GM19372 (cell line): ENCODE measurements at regions not wholly inside any gene's neighbourhood (a gene's known extent, or its start where the extent isn't known, plus 50 kb on each side); places are given as distances from the start of the nearest gene placed in this dataset.

Experiments used
- ATAC-seq: cut with Tn5 transposase; IDR thresholded peaks from one replicate; pipeline ENCODE4 v1.9.1; 2021; ENCODE audit warnings: mild to moderate bottlenecking, low read depth, moderate library complexity; ENCODE audit not compliant: unreplicated experiment

GRCh38 chr19:30316000-30316491 lies 56.1 kb upstream of the ZNF536 start:
- no peak for ATAC-seq

DNA sequence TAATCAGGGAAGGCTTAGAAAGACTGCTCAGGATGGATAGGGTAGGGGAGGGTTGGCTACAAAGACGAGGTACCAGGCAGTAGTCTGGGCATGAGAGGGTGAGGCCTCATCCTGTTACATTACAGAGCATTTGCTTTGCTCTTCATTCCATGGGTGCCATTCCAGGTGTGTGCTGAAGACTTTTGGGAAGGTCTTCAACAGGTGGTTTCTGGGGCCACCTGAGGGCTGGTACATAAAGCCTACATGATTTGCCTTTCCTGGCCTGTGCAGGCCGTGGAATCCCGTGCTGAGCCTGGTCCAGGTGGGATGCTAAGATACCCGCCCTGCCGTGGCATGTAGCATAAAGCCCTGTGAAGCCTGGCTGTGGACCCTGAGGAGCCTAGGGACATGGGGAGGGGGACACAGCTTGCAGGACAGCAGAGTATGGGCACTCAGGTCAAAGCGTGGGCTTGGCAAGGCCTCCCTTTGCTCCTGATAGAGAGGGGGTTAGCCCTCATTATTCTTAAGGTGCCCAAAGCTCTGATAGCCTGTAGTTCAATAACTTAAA lies 55.6 kb upstream of the ZNF536 start:
- no peak for ATAC-seq

- no peak for ATAC-seq
These were observed 54.8 kb upstream of the ZNF536 start for GRCh38 chr19:30317403-30317802.

DNA sequence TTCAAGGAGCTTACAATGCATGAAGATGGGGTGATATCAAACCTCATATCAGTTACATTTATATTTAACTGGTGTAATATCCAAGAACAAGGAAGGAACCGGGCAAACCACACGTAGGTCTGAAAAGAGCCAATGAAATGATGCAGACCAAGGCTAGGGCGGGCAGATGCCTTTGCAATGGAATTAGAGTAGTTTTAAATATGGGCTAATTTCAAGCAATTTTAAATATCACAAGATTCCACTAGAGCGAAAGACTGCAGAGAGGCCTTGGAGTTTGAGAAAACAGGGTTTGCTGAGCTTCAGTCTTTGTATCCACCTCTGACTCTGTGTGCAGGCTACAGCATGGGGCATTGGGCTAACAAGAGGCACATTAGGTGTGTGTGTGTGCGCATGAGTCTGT lies 53.9 kb upstream of the ZNF536 start:
- ATAC-seq: no peak

DNA sequence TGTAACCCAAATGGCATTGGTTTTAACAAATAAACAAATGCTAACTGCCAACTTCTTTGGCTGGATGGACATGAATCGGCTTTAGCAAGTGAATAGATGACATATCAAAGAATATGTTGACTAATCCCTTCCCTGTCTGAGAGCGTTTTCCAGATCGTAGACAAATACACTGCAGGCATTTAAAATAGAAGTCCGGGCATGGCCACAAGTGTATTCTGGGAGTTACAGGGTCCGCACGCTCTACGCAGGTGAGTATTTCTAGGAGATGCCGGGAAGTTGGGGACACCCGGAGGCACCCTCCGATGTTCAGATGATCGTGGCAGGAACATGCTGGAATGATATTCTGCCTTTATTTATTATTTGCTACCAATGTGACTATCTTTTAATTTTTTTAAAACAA lies 53.2 kb upstream of the ZNF536 start:
- no peak for ATAC-seq

DNA sequence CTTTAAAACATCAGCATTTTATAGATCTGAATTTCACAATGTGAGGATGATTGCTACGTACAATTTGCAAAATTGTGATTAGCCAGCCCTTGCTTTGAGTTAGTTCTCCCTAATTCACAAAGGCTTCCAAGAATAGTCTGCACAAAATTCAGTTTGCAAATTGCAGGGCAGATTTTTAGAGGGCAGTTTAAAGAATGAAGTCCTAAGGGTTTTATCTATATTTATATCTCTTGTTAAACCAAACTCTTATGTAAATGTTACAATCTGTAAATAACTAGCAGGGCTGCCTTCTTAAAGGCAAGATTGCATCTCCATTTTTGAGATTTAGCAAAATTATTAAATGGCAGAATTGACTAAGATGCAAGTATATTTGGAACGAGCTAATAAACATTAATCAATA lies 52.8 kb upstream of the ZNF536 start:
- ATAC-seq: no peak

GRCh38 chr19:30319876-30320275 lies 52.3 kb upstream of the ZNF536 start:
- no peak for ATAC-seq

DNA sequence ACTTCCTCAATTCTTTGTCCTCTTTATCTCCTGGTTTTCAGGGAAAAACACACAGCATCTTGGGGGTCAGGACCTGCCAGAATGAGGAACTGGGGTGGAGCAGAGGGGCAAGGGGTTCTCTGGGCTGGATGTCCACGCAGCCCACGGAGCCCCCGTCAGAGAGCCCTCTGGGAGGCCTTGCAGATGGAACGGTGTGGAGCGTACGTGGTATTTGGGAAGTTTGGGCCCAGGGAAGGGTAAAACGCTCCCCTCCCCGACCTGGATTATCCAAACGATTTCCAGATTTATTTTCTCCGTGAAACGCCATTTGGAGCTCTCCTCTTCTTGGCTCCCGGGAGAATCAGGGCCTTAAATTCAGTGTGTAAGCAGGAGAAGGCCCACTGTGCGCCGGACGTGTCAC lies 51.7 kb upstream of the ZNF536 start:
- no peak for ATAC-seq

- no peak for ATAC-seq
These were observed 51.3 kb upstream of the ZNF536 start for GRCh38 chr19:30320916-30321315.
